WI38 (cell line): ENCODE measurements at regions not wholly inside any gene's neighbourhood (a gene's known extent, or its start where the extent isn't known, plus 50 kb on each side); places are given as distances from the start of the nearest gene placed in this dataset.

Experiments
- H3K4me3 ChIP-seq: 2 replicates; pipeline ENCODE4 v1.5.1; 2011; ENCODE audit warnings: low read depth, mild to moderate bottlenecking, control low read depth, low read length
- TF ChIP-seq, protein P1 (sequence below): IDR thresholded peaks from 2 replicates; pipeline ENCODE4 v1.5.1; 2012; ENCODE audit warnings: low read depth, mild to moderate bottlenecking, control low read depth, low read length

DNA sequence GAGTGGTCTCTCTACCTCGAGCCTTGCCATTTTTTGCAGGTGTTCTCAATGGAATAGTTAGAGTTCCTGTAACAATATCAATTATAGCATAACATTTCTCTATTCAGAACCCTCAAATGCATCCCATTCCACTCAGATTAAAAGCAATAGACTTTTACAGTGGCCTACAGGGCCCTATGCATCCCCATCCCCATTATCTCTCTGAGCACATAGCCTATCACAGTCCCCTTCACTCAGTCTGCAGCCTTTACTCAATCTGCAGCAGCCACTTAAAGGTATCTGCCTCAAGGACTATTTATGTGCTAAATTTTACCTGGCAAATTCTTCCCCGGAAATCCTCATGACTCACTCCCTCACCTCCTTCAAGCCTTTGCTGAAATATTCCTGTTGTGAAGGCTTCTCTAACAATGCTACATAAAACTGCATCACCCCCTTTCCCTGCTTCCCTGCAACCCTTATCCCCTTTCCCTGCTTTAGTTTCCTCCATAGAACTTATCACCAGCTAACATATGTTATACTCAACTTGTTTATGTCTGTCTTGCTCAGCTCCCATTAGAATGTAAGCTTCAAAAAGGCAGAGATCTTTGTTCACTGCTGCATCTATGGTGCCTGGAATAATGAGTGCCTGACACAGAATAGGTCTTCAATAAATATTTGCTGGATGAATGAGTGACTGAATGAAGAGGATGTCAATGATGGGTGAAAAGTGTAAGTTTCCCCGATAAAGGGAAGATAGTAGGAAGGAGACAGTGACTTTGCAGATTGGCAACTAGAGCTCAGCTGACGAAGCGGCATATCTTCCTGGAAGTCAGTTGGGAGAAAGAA is 54.1 kb upstream of the ZNF366 start:
- TF ChIP-seq, protein P1, sequence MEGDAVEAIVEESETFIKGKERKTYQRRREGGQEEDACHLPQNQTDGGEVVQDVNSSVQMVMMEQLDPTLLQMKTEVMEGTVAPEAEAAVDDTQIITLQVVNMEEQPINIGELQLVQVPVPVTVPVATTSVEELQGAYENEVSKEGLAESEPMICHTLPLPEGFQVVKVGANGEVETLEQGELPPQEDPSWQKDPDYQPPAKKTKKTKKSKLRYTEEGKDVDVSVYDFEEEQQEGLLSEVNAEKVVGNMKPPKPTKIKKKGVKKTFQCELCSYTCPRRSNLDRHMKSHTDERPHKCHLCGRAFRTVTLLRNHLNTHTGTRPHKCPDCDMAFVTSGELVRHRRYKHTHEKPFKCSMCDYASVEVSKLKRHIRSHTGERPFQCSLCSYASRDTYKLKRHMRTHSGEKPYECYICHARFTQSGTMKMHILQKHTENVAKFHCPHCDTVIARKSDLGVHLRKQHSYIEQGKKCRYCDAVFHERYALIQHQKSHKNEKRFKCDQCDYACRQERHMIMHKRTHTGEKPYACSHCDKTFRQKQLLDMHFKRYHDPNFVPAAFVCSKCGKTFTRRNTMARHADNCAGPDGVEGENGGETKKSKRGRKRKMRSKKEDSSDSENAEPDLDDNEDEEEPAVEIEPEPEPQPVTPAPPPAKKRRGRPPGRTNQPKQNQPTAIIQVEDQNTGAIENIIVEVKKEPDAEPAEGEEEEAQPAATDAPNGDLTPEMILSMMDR: no peak
- H3K4me3 ChIP-seq: no peak overlapping the region

DNA sequence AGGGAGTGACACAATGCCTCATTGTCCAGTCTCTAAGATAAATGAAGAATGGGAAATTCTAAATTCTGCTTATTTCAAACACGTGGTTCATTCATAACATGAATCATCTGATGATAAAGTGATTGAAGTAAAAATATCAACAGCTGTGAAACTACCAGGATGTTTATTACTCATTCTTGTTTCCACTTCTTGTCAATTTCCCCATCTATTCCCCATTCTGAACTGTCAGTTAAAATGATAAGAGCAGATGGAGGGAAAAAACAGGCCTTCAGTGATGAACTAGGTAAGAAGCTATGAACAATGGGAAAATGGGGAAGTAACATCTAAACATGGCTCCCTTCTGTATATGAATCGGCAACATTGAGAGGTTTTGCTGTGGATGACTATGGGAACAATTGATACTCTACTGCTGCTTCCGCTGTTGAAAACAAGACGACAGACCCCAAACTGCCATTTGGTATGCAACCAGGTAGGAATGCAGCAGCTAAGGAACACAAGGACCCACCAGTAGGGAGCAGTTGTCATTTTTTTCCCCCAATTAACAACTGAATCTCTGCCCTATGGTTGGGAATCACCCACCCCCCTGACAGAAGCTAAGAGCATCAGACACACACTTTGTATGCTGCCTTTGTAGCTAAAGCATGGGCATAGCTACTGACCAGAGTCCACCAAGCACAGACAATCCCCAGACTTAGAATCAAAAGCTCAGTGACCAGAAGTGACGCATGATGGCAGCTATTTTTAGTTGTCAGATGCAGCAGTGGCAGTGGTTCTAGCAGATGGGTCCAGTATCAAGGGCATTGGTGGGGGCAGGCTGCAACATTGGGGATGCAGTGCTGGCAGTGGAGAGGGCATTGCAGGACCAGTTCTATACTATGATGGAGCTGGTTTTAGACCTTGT is 52.9 kb upstream of the ZNF366 start:
- H3K4me3 ChIP-seq: no peak overlapping the region
- TF ChIP-seq, protein P1: no peak

DNA sequence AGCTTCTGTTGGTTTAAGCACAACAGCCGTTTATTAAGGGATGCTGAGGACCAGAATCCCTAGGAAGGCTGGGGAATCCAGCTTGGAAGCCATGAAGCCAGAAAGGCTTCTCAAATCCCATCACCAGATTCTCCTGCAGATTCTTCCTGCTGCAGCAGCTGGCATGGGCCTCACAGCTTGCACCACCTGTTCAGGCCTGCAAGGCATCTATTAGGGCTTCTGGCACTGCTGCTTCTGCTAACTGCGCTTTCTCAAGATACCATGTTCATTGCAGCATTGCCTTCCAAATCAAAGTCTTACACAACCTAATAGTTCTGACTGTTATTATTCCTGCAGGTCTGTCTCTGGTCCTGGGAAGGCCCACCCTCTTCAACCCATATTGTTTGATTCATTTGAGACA is 51.2 kb upstream of the ZNF366 start:
- TF ChIP-seq, protein P1: no peak

DNA sequence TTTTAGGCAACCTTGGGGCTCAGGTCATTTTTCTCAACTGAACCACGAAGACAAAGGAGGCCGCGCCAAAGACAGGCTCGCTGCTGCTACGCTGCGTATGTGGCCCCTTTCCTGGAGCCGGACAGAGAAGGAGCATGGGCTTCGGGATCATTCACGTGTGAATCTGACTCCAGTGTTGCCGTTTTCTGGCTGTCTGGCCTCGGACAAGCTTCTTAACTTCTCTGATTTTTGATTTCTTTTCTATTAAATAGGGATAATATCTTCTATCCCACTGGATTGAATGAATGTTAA is 50.8 kb upstream of the ZNF366 start:
- no peak overlapping the region for H3K4me3 ChIP-seq

More for the DNA sequence above, 51.2 kb upstream of the ZNF366 start:
- H3K4me3 ChIP-seq: no peak overlapping the region

DNA sequence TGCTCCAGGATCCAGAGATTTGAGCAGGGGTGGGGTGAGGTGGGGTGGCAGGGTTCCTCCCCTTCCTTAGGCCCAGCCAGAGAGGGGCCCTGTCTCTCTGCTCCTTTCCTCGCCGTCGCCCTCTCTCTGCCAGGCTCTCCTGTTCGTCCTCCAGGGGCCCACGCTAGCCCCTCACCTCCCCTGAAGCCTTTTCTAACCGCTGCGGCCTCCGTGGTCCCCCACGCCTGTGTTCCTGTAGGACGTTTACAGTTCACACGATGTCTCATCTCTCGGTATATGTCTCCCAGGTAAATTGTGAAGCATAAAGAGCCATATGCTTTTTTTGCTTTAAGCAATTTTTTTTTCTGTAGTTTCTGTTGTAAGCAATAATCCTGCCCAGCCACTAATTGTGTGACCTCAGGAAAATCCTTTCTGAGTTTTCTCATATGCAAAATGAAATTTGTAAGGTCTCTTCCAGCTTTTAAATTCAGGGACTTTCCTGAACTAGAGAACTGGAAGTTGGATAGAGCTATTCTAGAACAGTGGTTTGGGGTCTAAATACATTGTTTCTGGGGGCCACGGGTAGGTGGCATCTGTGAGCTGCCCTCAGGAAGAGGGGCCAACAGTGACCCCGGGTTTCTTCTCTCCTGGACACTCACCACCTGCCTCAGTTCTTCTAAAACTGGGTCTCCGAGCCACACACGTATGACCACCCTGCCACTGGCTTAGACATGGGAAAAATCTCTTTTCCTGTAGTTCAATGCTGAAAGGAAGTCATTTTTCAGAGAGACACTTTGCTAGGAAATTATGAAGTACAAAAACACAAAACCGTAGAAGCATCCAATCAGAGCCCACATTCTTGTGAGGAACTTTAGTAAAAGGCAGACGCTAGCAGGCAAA is 50.2 kb upstream of the ZNF366 start:
- no peak overlapping the region for H3K4me3 ChIP-seq
- TF ChIP-seq, protein P1: no peak

More for the DNA sequence above, 50.8 kb upstream of the ZNF366 start:
- TF ChIP-seq, protein P1: no peak
